UCSD-AML1 (cell line): ENCODE measurements at regions not wholly inside any gene's neighbourhood (a gene's known extent, or its start where the extent isn't known, plus 50 kb on each side); places are given as distances from the start of the nearest gene placed in this dataset.
A peak's percentile ranks its signal among the peaks of the same experiment; 100 is the strongest.

ENCODE experiments used
- DNase-seq: peaks from one replicate; lab custom pipeline; 2025; ENCODE audit not compliant: unreplicated experiment; lab: John Stamatoyannopoulos, UW

DNA sequence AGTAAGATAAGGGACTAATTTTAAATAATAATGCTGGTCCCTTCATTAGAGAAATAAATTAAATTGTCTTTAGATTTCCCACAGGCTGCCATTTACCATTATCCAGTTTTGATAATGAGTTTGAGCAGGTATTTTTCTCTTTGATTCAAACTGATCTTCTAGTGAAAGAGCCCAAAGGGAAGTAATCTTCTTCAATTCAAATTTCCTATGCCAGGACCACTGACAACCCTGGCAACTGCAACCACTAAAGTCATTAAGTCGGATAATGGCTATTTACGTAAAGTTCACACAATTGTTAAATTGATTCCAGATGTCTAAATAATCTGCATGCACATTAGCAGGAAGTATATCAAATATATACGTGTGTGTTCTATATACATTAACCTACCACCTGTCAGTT, 399.3 kb downstream of the PTPRC start:
- no peak for DNase-seq

DNA sequence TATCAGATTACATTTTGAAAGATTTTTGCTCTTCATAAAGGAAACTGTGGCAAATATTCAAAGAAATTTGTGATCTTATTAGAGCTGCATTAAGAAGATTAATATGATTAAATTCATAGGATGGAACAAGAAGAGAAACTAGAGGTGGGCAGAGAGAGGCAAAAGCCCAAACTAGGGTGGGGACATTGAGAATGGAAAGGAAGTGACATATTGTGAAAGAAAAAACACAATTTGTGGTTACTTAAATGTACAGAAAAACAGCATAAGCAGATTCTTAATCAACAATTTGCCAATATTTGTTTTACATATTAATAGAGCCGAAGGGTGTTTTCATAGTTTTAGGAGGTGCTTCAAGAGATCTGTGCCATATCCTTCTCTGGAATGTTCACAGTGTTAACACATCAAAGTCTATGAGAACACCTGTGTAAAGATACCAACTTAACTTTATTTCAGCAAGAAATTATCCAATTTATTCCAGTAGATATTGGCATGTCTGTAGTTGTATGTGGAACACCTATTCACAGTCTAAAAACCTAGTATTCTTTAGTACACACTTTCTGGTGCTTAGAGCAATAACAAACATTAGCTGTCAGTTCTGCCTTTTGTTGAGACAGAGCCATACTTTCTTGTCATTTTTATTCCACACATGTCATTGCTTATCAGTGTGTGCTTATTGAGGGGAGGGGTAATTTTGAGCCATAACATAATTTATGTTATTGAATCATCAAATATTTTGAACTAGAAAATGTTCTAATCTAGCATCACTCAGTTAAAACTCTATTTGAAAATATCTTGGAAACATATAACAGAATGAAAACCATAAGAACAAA, 401.5 kb downstream of the PTPRC start:
- no peak for DNase-seq

DNA sequence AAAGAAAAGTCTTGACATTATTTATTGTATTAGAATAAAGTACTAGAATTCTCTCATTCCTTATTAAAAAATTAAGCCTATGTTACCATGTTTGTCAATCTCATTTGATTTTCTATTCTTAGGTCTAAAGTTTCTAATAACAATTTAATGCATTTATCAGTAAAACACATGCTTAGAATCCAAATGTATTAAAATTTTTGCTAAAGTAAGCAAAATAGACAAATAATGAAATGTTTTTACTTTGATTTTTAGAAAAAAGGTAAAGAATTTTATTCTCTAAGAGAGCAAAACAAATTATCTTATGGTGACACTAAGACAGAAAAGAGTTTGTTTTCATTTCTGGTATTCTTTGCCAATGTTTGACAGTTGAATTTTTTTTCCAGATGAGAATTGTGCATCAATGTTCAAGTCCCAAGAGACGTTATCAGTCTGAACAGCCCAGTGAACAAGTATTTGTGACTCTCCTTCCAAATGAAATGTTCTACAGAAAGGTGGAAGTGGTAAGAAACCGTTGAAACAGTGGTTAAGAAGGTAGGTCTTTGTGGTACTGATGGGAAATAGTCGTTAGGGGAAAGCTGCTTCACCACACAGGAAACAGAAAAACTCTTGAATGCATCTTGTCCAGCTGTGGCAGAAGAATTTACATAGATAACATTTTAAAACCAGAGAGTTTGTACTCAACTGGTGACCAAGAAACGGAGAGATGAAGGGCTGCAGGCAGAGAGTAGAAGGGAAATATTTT, 402.5 kb downstream of the PTPRC start:
- peak; percentile 14 for DNase-seq

DNA sequence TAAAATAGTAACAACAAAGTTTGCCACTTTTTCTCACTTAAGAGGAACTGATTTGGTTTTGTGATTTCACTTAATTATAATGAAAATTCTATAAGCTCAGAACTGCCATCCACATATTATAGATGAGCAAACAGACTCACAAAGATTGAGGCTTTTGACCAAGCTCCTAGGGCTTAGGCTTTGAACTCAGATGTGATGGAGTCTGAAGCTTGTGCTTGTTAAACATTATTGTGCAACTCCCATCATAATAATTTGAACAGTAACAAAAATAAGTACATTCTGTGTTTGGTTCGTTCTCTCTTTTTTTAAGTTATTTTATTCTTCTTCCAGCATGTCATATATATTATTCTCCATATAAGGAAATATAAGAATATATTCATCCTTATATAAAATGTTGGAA, 403.4 kb downstream of the PTPRC start:
- no peak for DNase-seq

DNA sequence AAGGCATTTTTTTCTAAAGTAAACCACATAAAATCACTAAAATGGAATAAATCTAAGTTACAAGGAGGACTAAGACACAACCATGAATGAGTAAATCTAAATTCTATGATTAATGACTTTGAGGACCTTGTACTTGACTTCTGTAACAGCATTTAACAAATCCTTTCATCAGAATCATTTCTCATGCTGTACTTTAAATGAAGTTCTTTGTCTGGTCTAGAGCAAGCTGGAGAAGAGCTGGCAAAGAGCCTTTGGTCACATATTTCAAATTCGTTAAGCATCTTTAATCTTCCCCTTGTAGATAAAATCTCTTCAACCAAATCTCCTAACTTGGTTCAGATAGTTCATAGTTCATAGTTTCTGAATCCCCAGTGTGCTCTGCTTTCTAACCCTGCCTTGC, 405.4 kb downstream of the PTPRC start:
- DNase-seq, result no peak

DNA sequence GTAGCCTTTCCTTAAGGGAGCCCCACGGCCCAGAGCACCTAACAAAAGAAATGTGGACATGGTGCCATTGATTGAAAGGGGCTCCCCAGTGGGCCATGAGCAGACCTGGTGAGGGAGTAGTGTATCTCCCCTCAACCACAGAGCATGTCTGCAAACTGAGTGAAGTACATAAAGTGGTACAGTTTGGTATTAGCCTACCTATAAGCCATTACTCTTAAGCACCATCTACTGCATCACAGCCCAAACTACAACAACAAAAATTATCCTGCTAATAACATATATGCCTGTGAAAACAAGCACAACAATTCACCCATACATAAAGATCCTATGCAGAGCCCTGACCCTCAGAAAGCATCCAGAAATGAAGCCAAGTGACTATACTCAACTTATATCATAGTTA, 407.8 kb downstream of the PTPRC start:
- peak; percentile 11 for DNase-seq

DNA sequence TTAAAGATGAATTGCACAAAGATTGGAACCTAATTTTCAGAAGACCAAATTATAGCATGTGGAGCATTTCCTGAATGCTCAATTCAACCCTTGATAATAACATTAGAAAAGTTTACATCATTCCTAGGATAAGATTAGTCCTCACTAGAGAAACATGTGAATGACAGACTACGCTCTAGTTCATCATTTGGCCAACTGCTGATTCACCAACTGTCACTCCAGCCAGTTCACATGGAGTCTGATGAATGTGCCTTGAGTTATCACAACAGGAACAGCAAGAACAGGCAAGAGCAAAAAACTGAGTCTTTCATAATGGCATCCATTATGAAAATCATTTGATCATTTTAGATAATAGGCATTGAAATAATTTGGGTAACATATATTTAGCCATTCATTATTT, 415.9 kb downstream of the PTPRC start:
- DNase-seq, result no peak

DNA sequence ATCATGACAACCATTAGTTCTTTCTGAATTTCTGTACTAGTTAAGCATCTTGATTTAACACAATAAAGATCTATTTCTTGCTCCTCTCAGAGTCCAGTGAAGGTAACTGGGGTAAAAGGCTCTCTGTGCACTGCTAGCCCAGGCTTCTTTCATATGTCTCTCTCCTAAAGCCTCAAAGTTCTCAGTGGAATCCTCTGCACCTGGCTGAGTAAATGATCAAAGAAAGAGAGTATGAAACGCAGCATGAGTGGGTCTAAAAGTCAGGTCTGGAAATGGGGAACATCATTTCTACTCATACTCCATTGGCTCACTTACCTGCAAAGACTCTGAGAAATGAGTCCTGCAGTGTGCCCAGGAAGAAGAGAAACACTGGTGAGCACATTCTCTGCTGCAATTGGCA, 418.5 kb downstream of the PTPRC start:
- no peak for DNase-seq

DNA sequence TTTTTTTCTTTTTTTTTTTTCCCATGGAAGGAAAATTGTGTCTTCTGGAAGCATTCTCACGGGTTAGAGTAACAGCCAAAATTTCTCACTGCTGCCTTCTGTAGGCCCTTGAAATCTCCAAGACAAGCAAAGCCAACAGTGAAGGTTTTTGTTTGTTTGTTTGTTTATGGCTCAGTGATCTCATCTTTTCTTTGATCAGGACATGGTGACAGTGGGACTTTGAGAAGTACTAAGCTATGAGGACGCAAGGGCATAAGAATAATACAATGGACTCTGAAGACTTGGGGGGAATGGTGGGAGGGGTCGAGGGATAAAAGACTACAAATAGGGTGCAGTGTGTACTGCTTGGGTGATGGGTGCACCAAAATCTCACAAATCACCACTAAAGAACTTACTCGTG, 419.4 kb downstream of the PTPRC start:
- DNase-seq, result no peak

DNA sequence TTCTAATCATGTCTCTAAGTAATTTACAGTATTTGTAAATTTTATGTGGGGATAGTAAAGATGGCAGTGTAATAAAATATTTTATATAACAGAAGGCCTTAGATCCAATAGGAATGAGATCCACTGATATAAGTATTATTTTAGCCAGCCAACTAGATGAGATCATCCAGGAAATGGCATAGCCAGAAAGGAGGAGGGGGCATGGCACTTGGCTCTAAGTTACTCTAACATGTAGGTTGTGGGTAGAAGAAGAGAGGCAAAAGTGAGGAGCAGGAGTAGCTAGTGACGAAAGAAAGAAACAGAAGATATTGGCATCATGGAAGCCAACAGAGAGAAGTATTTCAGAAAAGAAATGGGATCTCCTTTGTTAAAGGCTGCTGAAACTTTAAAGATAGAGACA, 426.1 kb downstream of the PTPRC start:
- no peak for DNase-seq

DNA sequence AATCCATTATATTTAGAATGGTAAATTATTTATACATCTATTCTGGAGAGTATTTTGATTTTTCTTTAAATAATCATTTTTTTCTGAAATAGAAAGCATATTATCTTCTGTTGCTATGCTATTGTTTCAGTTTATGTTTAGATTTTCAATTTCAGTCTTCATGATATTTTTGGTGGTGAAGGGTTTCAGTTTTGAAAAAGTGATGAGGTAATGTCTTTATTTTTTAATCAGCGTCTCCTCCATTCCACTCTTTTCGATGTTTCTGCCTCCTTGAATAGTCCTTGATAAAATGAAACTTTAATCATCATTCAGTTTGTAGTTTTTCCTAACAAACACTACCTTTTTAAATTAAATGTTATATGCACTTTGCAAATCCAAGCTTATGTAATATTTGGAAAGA, 428.6 kb downstream of the PTPRC start:
- DNase-seq, result no peak

DNA sequence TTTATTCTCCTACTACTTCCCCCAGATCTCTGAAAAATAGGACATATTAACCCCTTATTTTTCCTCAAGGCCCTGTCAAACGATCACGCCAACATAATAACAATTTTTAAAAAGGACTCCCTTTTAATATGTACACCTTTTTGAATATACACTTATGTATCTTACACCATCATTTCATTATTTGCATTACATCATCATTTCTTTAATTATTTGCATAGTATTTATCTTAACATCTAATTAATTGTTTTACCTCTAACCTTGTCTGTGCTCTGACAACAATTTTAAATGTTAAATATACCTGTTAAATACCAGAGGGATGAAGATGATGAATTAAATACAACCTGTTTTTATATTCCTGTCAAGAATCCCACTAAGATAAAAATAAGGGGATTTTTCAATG, 432.2 kb downstream of the PTPRC start:
- DNase-seq, result no peak

DNA sequence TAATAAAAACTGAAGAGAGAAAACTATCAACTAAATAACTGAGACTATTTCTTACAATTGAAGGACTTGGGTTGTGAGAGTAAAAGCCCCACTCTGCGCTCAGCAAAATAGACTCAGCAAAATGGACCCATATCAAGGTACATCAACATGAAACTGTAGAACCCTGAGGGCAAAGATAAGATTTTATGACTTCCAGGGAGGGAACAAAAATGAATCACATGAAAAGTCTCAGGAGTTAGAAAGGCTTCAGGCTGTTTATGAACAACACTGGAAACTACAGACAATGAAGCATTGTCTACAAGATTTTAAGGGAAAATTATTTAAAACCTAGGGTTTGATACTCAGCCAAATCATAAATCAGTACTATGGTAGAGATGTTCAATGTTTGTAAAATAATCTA, 434.3 kb downstream of the PTPRC start:
- no peak for DNase-seq

DNA sequence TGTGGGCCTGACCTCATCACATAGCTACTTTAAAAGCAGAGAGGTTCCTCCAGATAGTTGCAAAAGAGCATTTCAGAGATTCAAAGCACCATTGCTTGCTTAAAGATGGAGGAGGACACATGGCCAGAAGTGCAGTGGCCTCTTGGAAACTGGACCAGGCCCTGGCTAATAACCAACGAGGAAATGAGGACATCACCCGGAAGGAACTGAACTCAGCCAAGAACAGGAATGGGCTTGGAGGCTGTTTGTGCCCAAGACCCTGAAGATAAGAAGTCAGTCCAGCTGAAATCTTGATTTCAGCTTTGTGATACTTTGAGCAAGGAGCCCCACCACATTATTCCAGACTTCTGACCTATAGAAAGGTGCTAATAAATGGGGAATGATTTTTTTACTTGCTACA, 437.0 kb downstream of the PTPRC start:
- no peak for DNase-seq

DNA sequence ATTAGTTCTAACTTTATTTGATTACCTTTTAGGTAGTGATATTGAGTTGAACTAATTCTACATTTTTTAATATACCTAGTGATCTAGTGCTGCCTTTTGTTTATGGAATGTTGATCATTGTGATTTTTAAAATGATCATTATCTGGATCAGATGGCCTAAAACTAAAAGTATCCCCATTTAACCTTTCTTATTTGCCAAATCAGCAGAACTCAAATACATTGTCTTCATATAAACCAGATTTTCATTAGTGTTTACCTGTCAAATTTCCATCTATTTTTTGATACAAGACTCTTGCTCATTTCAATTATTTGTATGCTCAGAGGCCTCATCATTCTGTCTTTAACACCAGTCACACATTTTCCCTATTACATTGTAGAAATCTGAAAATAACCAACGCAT, 441.2 kb downstream of the PTPRC start:
- no peak for DNase-seq

DNA sequence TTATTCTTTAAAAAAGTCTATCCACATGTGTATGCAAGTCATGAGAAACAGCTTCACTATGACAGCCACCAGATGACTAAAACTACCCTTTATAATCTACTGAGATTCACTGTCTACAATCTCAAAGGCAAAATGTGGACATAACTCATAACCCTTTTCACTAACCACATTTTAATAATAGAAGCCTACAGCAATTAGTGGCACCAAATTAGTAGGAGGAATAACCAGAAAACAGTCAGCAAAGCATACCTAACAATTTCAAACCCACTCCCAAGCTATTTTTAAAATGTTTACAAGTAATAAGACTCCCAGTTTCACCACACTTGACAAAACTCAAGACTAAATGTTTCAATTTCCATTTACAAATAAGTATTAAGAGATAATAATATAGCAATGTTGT, 442.9 kb downstream of the PTPRC start:
- no peak for DNase-seq

DNA sequence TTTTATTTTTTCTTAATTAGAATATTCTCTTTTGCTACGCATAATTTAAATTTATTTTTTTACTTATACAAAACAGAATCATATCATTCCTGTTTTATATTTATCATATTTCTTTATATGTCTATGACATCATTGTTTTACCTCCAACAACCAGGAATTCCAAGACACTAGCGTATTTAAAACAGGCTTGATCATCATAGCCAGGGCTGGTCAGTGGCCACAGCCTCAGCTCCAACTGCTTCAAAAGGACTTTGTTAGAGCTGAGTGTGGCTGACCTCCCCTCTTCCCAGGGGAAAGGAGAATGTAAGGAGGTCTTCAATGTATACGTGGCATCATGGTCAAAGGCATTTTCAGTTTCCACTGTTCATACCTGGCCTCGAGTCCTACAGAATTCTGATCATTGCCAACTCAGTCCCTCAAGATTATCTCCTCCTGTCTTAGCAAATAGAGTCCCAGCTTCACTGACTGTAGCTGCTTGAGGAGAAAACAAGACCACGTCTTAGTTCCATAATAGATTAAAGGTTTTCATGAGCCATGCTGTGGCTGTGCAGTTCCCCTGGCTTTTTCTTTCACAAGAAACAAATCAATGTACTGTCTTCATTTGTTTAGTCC, 444.0 kb downstream of the PTPRC start:
- no peak for DNase-seq

DNA sequence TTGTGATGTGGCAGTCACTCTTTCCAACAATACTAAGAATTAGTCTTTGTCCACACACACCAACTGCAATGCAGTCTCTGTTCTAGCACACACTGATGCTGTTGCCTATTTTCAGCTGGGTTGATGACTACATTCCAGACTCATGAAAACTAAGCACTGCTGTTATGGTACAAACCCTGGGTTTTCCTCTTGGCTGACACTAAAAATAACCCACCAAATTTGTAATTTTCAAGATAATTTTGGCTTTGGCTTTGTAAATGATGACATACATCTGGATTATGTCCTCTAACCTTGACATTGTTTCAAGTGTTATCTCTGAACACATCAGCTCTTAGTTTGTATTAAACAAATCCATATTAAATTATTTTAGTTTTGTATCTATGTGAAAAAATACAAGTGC, 444.8 kb downstream of the PTPRC start:
- DNase-seq, result no peak

DNA sequence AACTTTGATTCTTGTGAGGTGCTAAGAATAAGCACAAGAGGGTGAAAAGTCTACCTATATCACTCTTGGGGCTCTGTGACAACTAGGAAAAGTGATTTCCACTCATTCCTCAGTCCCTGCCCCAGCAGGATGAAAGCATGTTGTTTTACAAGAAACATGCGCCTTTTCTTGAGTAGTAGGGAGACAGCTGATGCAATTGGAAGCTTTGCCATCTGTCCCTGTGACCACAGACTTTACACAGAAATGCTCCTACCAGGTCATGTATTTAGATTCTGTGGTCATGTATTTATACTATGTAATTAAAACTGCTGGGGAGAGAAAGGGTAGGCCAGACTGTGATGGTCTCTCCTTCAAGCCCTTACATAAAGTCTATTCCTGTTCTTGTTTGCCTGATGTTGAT, 445.5 kb downstream of the PTPRC start:
- DNase-seq, result peak; percentile 5

DNA sequence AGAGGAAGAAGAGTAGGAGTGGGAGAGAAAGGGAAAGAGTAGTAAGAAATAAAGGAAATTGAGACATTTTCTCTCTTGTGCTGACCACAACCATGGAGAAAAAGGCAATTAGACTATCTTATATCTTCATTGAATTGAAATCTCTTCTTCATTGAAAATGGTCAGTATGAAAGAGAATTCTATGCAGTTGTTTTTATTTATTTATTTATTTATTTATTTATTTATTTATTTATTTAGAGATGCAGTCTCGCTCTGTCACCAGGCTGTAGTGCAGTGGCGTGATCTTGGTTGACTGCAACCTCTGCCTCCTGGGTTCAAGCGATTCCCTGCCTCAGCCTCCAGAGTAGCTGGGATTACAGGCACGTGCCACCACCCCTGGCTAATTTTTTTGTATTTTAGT, 447.1 kb downstream of the PTPRC start:
- no peak for DNase-seq

DNA sequence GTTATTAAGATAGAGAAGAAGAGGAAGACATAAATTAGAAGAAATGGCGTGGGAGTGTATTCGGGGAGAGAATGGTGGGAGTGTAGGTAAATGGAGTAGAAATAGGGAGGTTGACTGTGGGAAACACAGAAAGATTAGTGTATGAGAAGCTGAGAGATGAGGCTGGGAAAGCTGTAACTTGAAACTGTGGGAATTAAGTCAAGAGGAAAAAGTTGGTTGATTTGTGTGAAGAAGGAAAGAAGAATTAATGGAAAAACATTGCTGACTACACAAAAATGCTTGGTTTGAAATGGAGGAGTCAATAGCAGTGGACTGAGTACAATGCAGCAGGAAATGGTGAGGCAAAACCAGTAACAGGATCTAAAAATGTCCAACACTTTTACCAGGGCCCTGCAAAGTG, 448.3 kb downstream of the PTPRC start:
- no peak for DNase-seq

DNA sequence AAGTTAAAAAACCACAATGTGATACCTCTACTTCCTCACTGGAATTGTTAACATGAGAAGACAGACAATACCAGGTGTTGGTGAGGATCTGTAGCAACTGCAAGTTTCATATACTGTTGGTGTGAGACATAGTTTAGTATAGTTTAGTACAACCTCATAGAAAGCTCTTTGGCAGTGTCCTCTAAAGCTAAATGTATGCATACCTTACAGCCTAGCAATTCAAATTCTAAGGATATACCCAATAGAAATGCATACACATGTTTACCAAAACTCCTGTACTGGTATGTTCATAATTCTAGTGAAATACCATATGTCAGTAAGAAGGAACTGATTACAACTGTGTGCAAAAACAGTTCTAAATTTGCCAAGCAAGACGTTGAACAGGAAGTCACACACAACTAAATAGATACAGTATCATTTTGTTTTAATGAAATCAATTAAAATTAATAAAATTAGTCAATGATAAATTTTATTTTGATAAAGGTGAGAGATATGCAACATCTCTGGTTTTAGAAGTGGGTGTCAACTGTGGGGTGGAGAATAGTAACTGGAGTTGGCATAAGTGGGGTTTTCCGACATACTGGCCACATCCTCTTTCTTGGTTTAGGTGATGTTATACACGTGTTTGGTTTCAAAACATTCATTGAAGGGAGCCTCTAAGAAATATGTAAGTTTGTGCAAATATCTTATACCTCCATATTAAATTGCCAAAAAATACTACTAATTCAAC, 450.7 kb downstream of the PTPRC start:
- no peak for DNase-seq
